Sigmoid colon (tissue), 4 donors: ENCODE measurements at regions not wholly inside any gene's neighbourhood (a gene's known extent, or its start where the extent isn't known, plus 50 kb on each side); places are given as distances from the start of the nearest gene placed in this dataset.

Experiments
- EP300 ChIP-seq, 4 donors: sonication (generic); formaldehyde crosslinking; IDR thresholded peaks; one replicate each; pipeline ENCODE4 v1.6.1; 2017; ENCODE audit warnings: antibody characterized with exemption in 4 of 4
- POLR2A ChIP-seq, 2 donors: fragments of 450-650 bp; IDR thresholded peaks; one replicate each; pipeline ENCODE4 v1.6.1; 2016; ENCODE audit warnings: antibody characterized with exemption in 2 of 2, mild to moderate bottlenecking in 2 of 2, moderate library complexity in 2 of 2
- POLR2AphosphoS5 ChIP-seq, 4 donors: sonication (generic); formaldehyde crosslinking; IDR thresholded peaks; one replicate each; pipeline ENCODE4 v1.6.1; 2017; ENCODE audit warnings: antibody characterized with exemption in 4 of 4
- TF ChIP-seq, protein P1 (sequence below), 4 experiments: fragments of 450-650 bp in 3 of 4; fragments of 200-600 bp in 1 of 4; IDR thresholded peaks; one replicate each; pipeline ENCODE4 v1.5.1; 2016 to 2019; ENCODE audit warnings: antibody characterized with exemption in 4 of 4, mild to moderate bottlenecking in 3 of 4, moderate library complexity in 2 of 4

DNA sequence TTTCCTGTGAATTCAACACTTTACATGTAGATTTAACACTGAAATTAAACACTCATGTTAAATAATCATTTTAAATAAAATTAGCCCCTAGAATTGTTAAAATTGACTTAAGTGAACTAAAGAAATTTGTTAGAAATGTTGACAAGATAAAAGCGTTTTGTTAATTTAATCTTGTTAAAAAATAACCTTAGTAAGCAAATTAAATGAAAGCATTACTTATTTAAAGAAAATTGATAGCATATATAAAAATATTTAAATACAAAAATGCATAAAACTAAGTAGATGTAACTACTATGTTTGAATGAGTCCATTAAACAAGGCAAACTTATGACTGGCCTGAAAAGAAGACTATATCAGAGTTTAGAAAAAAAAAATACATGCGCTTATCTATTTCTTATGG is 99.0 kb upstream of the TRPC4 start:
- TF ChIP-seq POLR2A (IDR thresholded peaks at IDR 0.05) (no peak), POLR2AphosphoS5 (IDR thresholded peaks at IDR 0.05) (no peak), EP300 (IDR thresholded peaks at IDR 0.05) (no peak)
- TF ChIP-seq, protein P1, sequence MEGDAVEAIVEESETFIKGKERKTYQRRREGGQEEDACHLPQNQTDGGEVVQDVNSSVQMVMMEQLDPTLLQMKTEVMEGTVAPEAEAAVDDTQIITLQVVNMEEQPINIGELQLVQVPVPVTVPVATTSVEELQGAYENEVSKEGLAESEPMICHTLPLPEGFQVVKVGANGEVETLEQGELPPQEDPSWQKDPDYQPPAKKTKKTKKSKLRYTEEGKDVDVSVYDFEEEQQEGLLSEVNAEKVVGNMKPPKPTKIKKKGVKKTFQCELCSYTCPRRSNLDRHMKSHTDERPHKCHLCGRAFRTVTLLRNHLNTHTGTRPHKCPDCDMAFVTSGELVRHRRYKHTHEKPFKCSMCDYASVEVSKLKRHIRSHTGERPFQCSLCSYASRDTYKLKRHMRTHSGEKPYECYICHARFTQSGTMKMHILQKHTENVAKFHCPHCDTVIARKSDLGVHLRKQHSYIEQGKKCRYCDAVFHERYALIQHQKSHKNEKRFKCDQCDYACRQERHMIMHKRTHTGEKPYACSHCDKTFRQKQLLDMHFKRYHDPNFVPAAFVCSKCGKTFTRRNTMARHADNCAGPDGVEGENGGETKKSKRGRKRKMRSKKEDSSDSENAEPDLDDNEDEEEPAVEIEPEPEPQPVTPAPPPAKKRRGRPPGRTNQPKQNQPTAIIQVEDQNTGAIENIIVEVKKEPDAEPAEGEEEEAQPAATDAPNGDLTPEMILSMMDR (IDR thresholded peaks at IDR 0.05): no peak
